HG03460 (cell line): ENCODE measurements at regions not wholly inside any gene's neighbourhood (a gene's known extent, or its start where the extent isn't known, plus 50 kb on each side); places are given as distances from the start of the nearest gene placed in this dataset.

ENCODE experiments used
- ATAC-seq: cut with Tn5 transposase; IDR thresholded peaks from one replicate; pipeline ENCODE4 v1.9.1; 2021; ENCODE audit not compliant: unreplicated experiment

GRCh38 chr20:39888310-39888709 lies 800.7 kb downstream of the MAFB start:
- no peak for ATAC-seq

- no peak for ATAC-seq
These were observed 802.3 kb downstream of the MAFB start for GRCh38 chr20:39886650-39887190.

- ATAC-seq = no peak
These were observed 802.9 kb downstream of the MAFB start for GRCh38 chr20:39885975-39886649.

- ATAC-seq = no peak
These were observed 806.2 kb downstream of the MAFB start for GRCh38 chr20:39882806-39883205.

- ATAC-seq = no peak
These were observed 808.1 kb downstream of the MAFB start for GRCh38 chr20:39880890-39881289.

- ATAC-seq = no peak
These were observed 809.7 kb downstream of the MAFB start for GRCh38 chr20:39879296-39879695.

- ATAC-seq = no peak
These were observed 810.2 kb downstream of the MAFB start for GRCh38 chr20:39878809-39879208.

- no peak for ATAC-seq
These were observed 810.7 kb downstream of the MAFB start for GRCh38 chr20:39878320-39878719.

GRCh38 chr20:39877788-39878187 lies 811.2 kb downstream of the MAFB start:
- ATAC-seq = no peak

GRCh38 chr20:39876976-39877635 lies 811.9 kb downstream of the MAFB start:
- no peak for ATAC-seq

GRCh38 chr20:39875492-39876110 lies 813.4 kb downstream of the MAFB start:
- no peak for ATAC-seq

GRCh38 chr20:39874049-39874893 lies 814.8 kb downstream of the MAFB start:
- ATAC-seq = peak; percentile 84

GRCh38 chr20:39873286-39873685 lies 815.8 kb downstream of the MAFB start:
- ATAC-seq = no peak

GRCh38 chr20:39871013-39871412 lies 818.0 kb downstream of the MAFB start:
- ATAC-seq = no peak

- no peak for ATAC-seq
These were observed 823.6 kb downstream of the MAFB start for GRCh38 chr20:39865446-39865845.

- no peak for ATAC-seq
These were observed 826.6 kb downstream of the MAFB start for GRCh38 chr20:39862470-39862891.

GRCh38 chr20:39861381-39861780 lies 827.7 kb downstream of the MAFB start:
- no peak for ATAC-seq

GRCh38 chr20:39857835-39858234 lies 831.2 kb downstream of the MAFB start:
- ATAC-seq = no peak

- ATAC-seq = no peak
These were observed 831.8 kb downstream of the MAFB start for GRCh38 chr20:39857187-39857586.

GRCh38 chr20:39855799-39856198 lies 833.2 kb downstream of the MAFB start:
- ATAC-seq = no peak

GRCh38 chr20:39855056-39855455 lies 834.0 kb downstream of the MAFB start:
- ATAC-seq = no peak
